Lower leg skin (tissue), 3 donors: ENCODE measurements at regions not wholly inside any gene's neighbourhood (a gene's known extent, or its start where the extent isn't known, plus 50 kb on each side); places are given as distances from the start of the nearest gene placed in this dataset.
"Not testable (repeated sequence)": the region's sequence is repeated elsewhere in the genome, so short reads cannot be mapped to it uniquely, and the experiment has no call there.

Source experiments
- POLR2A ChIP-seq, 2 donors: fragments of 450-650 bp; IDR thresholded peaks; one replicate each; pipeline ENCODE4 v1.6.1; 2016 to 2017; ENCODE audit warnings: antibody characterized with exemption in 2 of 2, mild to moderate bottlenecking in 1 of 2, moderate library complexity in 1 of 2
- TF ChIP-seq, protein P1 (sequence below), 3 donors: fragments of 450-650 bp; IDR thresholded peaks; one replicate each; pipeline ENCODE4 v1.5.1; 2016; ENCODE audit warnings: antibody characterized with exemption in 3 of 3, mild to moderate bottlenecking in 3 of 3, moderate library complexity in 2 of 3

DNA sequence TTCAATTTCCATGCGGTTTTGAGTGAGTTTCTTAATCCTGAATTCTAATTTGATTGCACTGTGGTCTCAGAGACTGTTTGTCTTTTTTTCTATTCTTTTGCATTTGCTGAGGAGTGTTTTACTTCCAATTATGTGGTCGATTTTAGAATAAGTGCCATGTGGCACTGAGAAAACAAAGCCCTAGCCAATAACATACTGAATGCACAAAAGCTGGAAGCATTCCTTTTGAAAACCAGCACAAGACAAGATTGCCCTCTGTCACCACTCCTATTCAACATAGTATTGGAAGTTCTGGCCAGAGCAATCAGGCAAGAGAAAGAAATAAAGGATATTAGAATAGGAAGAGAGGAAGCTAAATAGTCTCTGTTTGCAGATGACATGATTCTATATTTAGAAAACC lies 66.7 kb upstream of the SLITRK5 start:
- TF ChIP-seq POLR2A (IDR thresholded peaks at IDR 0.05), result not testable (repeated sequence)
- TF ChIP-seq, protein P1, sequence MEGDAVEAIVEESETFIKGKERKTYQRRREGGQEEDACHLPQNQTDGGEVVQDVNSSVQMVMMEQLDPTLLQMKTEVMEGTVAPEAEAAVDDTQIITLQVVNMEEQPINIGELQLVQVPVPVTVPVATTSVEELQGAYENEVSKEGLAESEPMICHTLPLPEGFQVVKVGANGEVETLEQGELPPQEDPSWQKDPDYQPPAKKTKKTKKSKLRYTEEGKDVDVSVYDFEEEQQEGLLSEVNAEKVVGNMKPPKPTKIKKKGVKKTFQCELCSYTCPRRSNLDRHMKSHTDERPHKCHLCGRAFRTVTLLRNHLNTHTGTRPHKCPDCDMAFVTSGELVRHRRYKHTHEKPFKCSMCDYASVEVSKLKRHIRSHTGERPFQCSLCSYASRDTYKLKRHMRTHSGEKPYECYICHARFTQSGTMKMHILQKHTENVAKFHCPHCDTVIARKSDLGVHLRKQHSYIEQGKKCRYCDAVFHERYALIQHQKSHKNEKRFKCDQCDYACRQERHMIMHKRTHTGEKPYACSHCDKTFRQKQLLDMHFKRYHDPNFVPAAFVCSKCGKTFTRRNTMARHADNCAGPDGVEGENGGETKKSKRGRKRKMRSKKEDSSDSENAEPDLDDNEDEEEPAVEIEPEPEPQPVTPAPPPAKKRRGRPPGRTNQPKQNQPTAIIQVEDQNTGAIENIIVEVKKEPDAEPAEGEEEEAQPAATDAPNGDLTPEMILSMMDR (IDR thresholded peaks at IDR 0.05), result not testable (repeated sequence)
